MG63 (cell line): ENCODE measurements at regions not wholly inside any gene's neighbourhood (a gene's known extent, or its start where the extent isn't known, plus 50 kb on each side); places are given as distances from the start of the nearest gene placed in this dataset.
"Not testable (repeated sequence)": the region's sequence is repeated elsewhere in the genome, so short reads cannot be mapped to it uniquely, and the experiment has no call there.

ENCODE experiments used
- DNase-seq: peaks from one replicate; pipeline ENCODE4 v3.0.0-alpha.2; 2020
- H3K27me3 ChIP-seq: fragments of 250-450 bp; sonication (Bioruptor Pico); 2 replicates; pipeline ENCODE4 v1.5.1; 2020; ENCODE audit warnings: mild to moderate bottlenecking, moderate library complexity
- H3K36me3 ChIP-seq: fragments of 250-450 bp; sonication (Bioruptor Pico); 2 replicates; pipeline ENCODE4 v1.5.1; 2020; ENCODE audit warnings: mild to moderate bottlenecking, moderate library complexity
- H3K4me3 ChIP-seq: fragments of 250-450 bp; sonication (Bioruptor Pico); 2 replicates; pipeline ENCODE4 v1.5.1; 2020; ENCODE audit warnings: mild to moderate bottlenecking, moderate library complexity
- H3K9me3 ChIP-seq: fragments of 250-450 bp; sonication (Bioruptor Pico); 2 replicates; pipeline ENCODE4 v1.5.1; 2020; ENCODE audit warnings: mild to moderate bottlenecking, moderate library complexity

- not testable (repeated sequence) for H3K36me3 ChIP-seq, H3K4me3 ChIP-seq, H3K27me3 ChIP-seq, DNase-seq, H3K9me3 ChIP-seq
Observed at GRCh38 chr2:83788938-83789566, 670.0 kb downstream of the SUCLG1 start.

GRCh38 chr2:83787189-83787588, 671.9 kb downstream of the SUCLG1 start:
- H3K36me3 ChIP-seq, result no peaks in the 10 kb centered on the region
- DNase-seq, result no peak
- H3K9me3 ChIP-seq, result no peaks in the 10 kb centered on the region
- H3K27me3 ChIP-seq, result no peaks in the 10 kb centered on the region
- no peak overlapping the region for H3K4me3 ChIP-seq

DNA sequence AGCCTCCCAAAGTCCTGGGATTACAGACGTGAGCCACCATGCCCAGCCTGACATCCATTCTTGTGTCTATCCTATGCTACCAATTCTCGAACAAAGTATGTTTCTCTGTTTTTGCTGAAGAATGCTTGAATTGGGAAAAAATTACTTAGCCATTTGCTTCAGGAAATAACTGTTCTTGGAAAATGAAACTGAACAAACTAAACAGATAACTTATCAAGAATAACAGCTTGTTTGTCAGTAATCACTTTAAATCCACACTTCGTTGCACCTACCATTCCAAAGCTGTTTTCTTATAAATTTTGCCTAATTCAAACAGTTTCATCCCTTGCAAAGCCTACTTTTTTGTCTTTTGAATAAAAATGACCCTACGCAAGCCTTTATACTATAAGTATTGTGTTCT, 672.9 kb downstream of the SUCLG1 start:
- no peaks in the 10 kb centered on the region for H3K9me3 ChIP-seq
- DNase-seq, result no peak
- H3K4me3 ChIP-seq, result no peak overlapping the region
- no peaks in the 10 kb centered on the region for H3K27me3 ChIP-seq
- H3K36me3 ChIP-seq, result no peaks in the 10 kb centered on the region

DNA sequence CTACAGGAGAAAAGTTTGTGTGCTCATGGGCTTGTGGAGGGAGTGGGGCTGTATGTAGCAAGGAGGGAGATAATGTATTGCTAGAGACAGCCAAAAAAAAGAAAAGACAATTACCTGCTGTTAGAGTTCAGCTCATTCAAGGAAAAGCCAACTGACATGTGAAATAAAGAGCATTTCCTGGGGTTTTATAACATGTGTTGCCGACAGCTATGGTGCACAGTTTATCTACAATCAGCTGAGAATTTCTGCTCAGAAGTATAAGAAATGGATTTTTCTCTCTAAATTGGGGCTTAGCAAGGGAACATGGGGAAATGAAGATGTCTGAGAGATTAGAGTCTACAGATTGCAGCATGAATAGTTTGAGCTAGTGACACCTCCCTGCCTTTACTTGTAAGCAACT, 674.1 kb downstream of the SUCLG1 start:
- no peak for DNase-seq
- Histone ChIP-seq H3K9me3 (no peaks in the 10 kb centered on the region), H3K36me3 (no peaks in the 10 kb centered on the region), H3K27me3 (no peaks in the 10 kb centered on the region), H3K4me3 (no peak overlapping the region)

- Histone ChIP-seq H3K4me3 (no peak overlapping the region), H3K27me3 (no peaks in the 10 kb centered on the region), H3K36me3 (no peaks in the 10 kb centered on the region), H3K9me3 (no peaks in the 10 kb centered on the region)
- no peak for DNase-seq
Observed at GRCh38 chr2:83784315-83784714, 674.8 kb downstream of the SUCLG1 start.

GRCh38 chr2:83782122-83782521, 677.0 kb downstream of the SUCLG1 start:
- no peaks in the 10 kb centered on the region for H3K36me3 ChIP-seq
- no peak overlapping the region for H3K4me3 ChIP-seq
- H3K27me3 ChIP-seq, result no peaks in the 10 kb centered on the region
- no peak for DNase-seq
- H3K9me3 ChIP-seq, result no peaks in the 10 kb centered on the region

- no peaks in the 10 kb centered on the region for H3K9me3 ChIP-seq
- no peak for DNase-seq
- no peaks in the 10 kb centered on the region for H3K36me3 ChIP-seq
- no peaks in the 10 kb centered on the region for H3K27me3 ChIP-seq
- H3K4me3 ChIP-seq, result no peak overlapping the region
Observed at GRCh38 chr2:83764447-83765005, 694.6 kb downstream of the SUCLG1 start.

DNA sequence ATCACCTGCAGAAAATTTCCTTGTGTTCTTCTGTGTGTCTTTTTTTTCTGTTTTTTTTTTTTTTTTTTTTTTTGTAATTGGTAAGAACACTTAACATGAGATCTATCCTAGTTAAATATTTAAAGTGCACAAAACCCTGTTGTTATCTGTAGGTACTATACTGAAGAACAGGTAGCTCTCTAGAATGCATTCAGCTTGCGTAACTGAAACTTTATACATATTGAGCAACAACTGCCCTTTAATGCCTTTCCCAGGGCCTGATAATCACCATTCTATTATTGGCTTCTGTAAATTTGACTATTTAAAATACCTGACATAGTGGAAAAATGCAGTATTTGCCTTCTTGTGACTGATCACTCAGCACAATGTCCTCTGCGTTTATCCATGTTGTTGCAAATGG, 701.8 kb downstream of the SUCLG1 start:
- H3K9me3 ChIP-seq, result no peaks in the 10 kb centered on the region
- no peaks in the 10 kb centered on the region for H3K36me3 ChIP-seq
- no peaks in the 10 kb centered on the region for H3K27me3 ChIP-seq
- no peak for DNase-seq
- H3K4me3 ChIP-seq, result no peak overlapping the region

GRCh38 chr2:83756219-83756618, 702.9 kb downstream of the SUCLG1 start:
- H3K9me3 ChIP-seq, result no peaks in the 10 kb centered on the region
- DNase-seq, result no peak
- H3K4me3 ChIP-seq, result no peak overlapping the region
- no peaks in the 10 kb centered on the region for H3K36me3 ChIP-seq
- no peaks in the 10 kb centered on the region for H3K27me3 ChIP-seq

DNA sequence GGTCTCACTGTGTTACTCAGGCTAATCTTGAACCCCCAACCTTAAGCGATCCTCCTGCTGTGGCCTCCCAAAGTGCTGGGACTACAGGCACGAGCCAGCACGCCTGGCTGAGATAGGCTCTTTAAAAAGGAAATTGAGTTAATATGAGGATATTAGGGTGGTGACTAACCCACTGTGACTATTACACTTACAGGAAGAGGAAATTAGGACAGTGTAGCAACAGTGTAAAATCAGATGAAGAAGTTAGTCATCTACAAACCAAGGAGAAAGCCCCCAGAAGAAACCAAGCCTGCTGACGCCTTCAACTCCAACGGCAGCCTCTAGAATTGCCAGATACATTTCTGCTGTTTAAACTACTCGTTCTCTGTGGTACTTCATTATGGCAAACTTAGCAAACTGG, 711.9 kb downstream of the SUCLG1 start:
- Histone ChIP-seq H3K4me3 (no peak overlapping the region), H3K9me3 (no peaks in the 10 kb centered on the region)

GRCh38 chr2:83744855-83745254, 714.2 kb downstream of the SUCLG1 start:
- no peak for DNase-seq
- H3K36me3 ChIP-seq, result no peaks in the 10 kb centered on the region

More for the DNA sequence above, 711.9 kb downstream of the SUCLG1 start:
- no peaks in the 10 kb centered on the region for H3K36me3 ChIP-seq
- DNase-seq, result no peak
- H3K27me3 ChIP-seq, result no peaks in the 10 kb centered on the region

DNA sequence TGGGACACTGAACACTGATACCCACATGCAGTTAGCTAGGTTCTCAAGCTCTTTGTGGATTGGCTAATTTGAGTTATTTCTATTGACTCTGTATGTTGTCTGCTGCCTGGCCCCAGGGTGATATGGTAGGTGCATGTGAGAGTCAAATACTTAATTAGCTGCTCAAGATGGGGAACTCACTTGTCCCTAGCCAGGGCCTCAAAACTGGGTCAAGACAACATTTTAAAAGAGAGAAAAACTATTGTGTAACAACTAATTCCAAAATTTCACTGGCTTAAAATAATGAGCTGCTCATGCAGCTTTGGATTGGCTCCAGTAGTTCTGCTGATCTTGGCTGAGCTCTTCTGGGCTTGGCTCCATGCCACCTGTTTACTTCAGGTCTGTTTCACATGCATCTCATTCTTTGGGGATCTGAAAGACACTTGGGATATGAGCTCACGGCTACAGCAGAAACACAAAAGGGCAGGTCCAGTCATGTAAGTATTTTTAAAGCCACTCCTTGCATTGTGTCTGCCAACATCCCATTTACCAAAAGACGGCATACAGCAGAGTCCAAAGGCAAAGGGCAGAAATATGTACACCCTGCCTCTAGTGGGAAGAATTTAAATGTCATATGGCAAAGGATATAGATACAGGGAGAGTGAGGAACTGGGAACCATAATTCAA, 716.8 kb downstream of the SUCLG1 start:
- Histone ChIP-seq H3K36me3 (no peaks in the 10 kb centered on the region), H3K9me3 (no peaks in the 10 kb centered on the region), H3K27me3 (no peaks in the 10 kb centered on the region), H3K4me3 (no peak overlapping the region)
- DNase-seq, result no peak

More at GRCh38 chr2:83744855-83745254, 714.2 kb downstream of the SUCLG1 start:
- Histone ChIP-seq H3K9me3 (no peaks in the 10 kb centered on the region), H3K27me3 (no peaks in the 10 kb centered on the region), H3K4me3 (no peak overlapping the region)

GRCh38 chr2:83730223-83730622, 728.9 kb downstream of the SUCLG1 start:
- no peak for DNase-seq
- Histone ChIP-seq H3K36me3 (no peaks in the 10 kb centered on the region), H3K4me3 (no peak overlapping the region), H3K27me3 (no peaks in the 10 kb centered on the region), H3K9me3 (no peaks in the 10 kb centered on the region)

DNA sequence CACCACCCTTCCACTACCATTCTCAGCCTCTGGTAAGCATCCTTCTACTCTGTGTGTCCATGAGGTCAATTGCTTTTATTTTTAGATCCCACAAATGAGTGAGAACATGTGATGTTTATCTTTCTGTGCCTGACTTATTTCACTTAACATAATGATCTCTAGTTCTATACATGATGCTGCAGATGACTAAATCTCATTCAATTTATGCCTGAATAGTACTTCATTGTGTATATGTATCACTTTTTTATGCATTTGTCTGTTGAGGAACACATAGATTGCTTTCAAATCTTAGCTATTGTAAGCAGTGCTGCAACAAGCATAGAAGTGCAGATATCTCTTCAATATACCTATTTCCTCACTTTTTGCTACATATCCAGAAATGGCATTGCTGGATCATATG, 733.3 kb downstream of the SUCLG1 start:
- Histone ChIP-seq H3K27me3 (no peaks in the 10 kb centered on the region), H3K9me3 (no peaks in the 10 kb centered on the region), H3K4me3 (no peak overlapping the region), H3K36me3 (no peaks in the 10 kb centered on the region)
- no peak for DNase-seq

- H3K4me3 ChIP-seq, result no peak overlapping the region
- no peaks in the 10 kb centered on the region for H3K27me3 ChIP-seq
- no peaks in the 10 kb centered on the region for H3K9me3 ChIP-seq
- H3K36me3 ChIP-seq, result no peaks in the 10 kb centered on the region
- DNase-seq, result no peak
Observed at GRCh38 chr2:83705146-83705545, 753.9 kb downstream of the SUCLG1 start.

DNA sequence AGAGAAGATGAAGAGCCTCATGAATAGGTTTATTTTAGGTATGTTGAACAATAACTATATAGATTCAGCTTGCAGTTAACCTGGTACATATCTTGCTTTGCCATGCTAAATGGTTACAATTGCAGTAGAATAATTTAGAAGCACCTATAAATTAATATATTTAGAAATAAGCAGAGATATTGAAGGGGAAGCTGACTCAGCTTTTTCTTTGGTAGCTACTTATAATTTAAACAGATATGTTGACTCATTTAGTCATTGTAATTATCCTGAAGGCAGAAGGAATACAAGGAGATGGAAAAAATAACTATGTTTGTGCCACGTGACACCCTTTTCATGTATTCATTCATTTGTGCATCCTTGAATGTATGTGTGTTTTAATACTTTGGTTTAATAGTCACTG, 755.5 kb downstream of the SUCLG1 start:
- DNase-seq, result no peak

GRCh38 chr2:83696838-83697237, 762.2 kb downstream of the SUCLG1 start:
- DNase-seq, result no peak
- H3K36me3 ChIP-seq, result no peaks in the 10 kb centered on the region
- no peaks in the 10 kb centered on the region for H3K9me3 ChIP-seq
- no peaks in the 10 kb centered on the region for H3K27me3 ChIP-seq
- H3K4me3 ChIP-seq, result no peak overlapping the region

More for the DNA sequence above, 755.5 kb downstream of the SUCLG1 start:
- Histone ChIP-seq H3K27me3 (no peaks in the 10 kb centered on the region), H3K9me3 (no peaks in the 10 kb centered on the region), H3K4me3 (no peak overlapping the region), H3K36me3 (no peaks in the 10 kb centered on the region)

- Histone ChIP-seq H3K9me3 (no peaks in the 10 kb centered on the region), H3K27me3 (no peaks in the 10 kb centered on the region)
- no peak for DNase-seq
Observed at GRCh38 chr2:83695530-83695929, 763.5 kb downstream of the SUCLG1 start.

More at GRCh38 chr2:83695530-83695929, 763.5 kb downstream of the SUCLG1 start:
- no peaks in the 10 kb centered on the region for H3K36me3 ChIP-seq
- H3K4me3 ChIP-seq, result no peak overlapping the region
